GM19240 (cell line): ENCODE measurements at regions not wholly inside any gene's neighbourhood (a gene's known extent, or its start where the extent isn't known, plus 50 kb on each side); places are given as distances from the start of the nearest gene placed in this dataset.

ENCODE experiments used
- DNase-seq: peaks from one replicate; pipeline ENCODE4 v3.0.0; 2011; ENCODE audit warnings: low spot score; ENCODE audit not compliant: insufficient read length

DNA sequence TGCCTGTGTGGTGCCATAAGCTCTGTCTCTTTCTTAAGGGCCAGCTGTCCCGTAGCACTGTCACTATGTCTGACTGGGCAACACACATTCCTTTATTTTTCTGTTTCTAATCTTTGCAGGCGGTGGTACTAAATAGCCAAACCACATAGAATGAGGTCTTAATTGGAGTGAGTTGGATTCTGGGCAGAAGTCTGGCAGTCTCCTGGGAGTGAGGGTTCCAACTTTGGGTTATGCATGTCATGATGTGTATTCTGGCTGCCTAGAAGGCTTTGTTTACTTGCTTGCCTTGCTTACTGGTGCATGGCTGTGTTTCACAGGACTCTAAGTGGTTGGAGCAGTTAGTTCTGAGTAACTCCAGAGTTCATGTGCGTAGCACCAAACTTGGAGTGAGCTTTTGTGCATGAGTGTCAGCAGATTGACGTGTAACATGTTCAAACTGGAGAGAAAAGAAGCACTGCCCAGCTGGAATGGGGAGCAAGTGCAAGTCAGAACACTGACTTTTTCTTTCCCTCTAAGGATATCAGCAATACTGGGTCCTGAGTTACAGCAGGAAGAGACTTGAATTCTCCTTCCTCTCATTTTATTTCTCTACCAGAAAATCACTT is 185.8 kb downstream of the PCSK1 start:
- DNase-seq, result no peak

DNA sequence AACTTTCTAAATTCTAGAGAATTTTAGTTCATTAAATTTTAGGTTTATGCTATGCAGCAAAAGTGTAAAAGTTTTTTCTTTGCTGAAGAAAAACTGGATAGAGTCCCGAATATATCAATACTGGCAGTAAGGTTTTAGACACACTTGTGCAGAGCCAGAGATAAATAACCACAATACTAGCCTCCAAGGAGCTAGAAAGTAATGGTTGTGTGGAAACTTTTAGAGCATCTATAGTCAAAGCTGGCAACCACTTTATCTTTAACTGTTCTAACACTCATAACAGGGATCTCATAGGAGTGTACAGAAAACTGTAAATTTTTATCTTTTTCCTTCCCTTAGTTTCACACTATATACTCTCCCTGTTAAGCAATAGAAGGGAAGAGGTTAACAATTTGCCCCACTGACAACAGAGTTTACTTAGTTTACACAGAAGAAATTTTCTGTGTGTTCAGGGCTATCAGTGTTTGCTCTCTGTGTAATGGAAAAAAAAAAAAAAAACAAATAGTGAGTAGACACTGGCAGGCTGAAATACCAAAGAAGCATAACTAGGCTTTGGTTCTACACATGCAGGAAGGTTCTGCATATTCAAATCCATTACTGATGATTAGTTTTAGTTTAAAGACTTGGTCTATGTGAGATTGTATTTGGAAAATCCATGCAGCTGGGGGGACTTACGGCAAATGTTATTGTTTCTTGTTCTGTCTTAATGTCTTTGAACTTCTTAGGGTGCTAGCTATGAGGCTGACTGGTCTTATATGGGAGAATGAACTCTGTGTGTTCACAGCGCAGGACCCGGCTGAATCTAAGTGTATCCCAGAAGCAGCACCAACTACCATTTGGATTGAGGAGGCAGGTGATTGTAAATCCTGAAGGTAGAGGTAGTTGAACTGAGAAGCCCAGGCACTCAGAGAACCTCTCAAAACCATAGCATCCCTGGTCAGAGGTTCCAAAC is 187.6 kb downstream of the PCSK1 start:
- no peak for DNase-seq

DNA sequence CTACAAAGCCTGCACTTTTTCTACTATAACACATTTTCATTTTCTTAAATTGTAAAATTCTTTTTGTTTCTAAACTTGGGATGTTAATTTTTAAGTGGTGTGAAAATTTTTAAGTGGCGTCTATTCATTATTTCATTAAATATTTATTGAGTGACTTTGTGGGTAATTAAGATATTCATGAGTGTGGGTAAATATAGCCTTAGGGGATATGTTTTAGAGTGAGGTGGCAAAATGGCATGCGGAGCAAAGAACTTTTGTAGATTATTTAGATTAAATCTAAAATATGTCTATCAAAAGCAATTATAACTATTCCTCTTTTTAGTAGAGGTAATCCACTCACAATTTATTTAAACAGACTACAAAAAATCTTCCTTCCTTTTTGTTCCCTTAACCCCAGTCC is 188.4 kb downstream of the PCSK1 start:
- DNase-seq, result no peak

DNA sequence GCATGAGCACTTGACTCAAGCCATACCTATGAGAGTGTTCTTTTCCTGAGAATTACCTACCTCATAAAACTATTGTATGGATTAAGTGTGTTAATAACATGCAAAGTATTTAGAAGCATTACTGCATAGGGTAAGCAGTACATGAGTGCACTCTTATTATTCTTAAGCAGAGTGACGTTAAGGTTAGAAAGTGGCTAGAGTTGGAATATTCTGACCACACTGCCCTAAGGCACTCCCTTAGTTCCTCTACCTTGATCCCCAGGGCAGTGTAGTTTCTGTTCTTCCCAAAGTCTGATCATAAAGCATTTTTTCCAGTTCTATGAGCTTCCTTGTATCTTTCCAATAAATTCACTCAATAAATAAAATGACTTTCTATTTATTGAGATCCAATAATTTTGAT is 189.2 kb downstream of the PCSK1 start:
- DNase-seq, result no peak

DNA sequence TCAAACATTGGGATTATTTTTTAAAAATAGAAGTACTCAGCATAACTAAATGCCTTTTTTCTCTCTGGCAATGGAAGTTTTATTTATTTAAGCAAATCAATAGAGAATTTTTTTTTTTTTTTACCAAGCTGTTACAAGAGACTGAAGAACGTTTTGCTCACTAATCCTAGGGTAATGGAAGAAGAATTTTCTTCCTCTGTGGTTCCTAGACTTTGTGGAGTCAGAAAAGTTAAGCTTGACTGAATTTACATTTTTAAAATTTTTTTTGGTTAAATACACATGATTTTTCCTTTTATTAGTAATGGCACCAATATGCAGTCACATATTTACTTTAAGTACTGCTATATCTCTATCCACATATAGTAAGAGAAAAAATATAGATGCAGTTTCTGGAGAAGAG is 189.8 kb downstream of the PCSK1 start:
- no peak for DNase-seq

DNA sequence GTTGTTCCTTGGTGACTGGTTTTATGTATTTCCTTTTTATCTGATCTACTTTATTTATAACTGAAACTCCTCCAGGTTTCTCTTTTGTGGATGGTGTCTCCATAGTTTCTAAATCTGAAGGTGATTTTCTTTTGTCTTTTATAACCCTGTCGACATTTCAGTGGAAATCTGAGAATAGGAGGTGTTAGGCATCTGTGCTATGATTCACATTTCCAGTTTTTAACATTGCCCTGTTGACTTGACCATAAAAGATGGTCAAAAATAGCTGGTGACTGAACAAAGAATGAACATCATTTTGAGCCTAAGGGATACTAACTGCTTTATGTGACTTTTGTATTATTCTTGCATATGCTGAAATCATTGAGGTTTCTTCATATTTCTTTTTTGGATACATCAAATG is 190.5 kb downstream of the PCSK1 start:
- DNase-seq, result no peak

- DNase-seq, result no peak
These were observed 196.2 kb downstream of the PCSK1 start for GRCh38 chr5:96236831-96237230.

GRCh38 chr5:96236051-96236450 is 197.0 kb downstream of the PCSK1 start:
- no peak for DNase-seq

GRCh38 chr5:96235008-96235910 is 197.8 kb downstream of the PCSK1 start:
- DNase-seq, result no peak

DNA sequence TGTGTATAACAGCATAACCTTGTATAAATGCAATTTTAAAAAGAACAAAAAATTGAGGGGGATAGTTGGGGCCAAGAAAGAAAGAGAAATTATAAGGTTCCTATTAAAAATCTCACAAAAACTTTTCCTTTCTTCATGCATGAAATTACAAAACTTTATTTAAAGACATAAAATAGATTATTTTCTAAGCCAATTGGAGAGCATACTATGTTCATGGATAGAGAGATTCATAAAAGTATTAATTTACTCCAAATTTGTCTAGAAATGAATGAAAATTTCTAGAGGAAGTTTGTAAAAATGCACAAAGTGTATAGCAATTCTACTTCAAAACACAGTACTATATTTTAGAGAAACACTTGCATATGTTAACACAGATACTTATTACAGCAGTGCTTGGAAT is 200.4 kb downstream of the PCSK1 start:
- DNase-seq, result no peak

DNA sequence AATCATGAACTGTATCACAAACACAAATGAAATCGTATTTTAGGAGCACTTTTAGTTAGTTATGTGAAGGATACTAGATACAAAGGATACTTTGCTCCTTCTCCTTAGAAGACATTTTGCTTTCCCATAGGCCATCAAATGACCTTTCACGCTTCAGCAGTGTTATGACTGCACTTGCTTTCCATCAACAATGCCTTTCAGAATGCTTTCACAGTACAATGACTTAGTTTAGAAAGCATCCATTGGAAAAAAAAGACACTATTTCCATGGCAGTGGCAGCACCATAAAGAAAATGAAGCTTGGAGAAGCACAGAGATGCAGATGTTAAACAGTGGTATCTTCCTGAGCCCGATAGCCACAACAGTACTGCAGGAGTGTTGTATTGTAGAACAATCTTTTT is 203.9 kb downstream of the PCSK1 start:
- no peak for DNase-seq

DNA sequence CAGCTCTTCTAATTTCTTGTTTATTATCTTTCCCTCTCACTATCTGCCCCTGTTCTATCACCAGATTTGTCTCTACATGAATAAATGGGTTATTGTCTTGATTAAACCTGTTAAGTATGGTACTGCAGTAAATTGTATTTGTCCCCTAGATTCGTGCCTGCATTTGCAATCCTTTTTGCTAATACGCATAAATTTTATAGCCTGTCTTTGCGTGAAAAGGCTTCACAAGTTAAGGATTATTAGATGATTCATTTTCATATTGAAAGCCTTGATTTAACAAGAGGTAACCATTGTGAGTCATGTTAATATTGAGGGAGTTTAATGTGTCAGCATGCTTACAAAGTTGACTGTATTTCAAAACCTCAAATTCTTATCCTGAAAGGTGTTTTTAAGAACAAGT is 204.6 kb downstream of the PCSK1 start:
- DNase-seq, result no peak

DNA sequence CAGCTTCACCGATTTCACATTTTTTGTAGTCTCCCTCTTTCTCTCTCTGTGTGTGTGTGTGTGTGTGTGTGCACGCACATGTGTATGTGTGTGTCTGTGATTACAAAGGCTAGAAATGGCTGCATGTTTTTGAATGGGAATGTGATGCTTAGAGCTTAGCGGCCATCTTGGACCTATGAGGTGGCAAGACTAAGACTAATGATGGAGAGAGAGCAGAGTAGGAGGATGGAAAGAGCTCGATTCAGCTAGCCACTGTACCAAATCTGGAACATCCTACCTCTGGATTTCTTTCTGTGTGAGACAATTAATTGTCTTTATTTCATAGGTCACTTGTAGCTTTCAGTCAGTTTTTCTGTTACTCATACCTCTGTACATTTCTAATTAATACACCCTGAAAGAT is 205.1 kb downstream of the PCSK1 start:
- DNase-seq, result no peak

- no peak for DNase-seq
These were observed 206.0 kb downstream of the PCSK1 start for GRCh38 chr5:96226941-96227552.

- DNase-seq, result no peak
These were observed 210.9 kb downstream of the PCSK1 start for GRCh38 chr5:96222129-96222528.

- DNase-seq, result no peak
These were observed 212.2 kb downstream of the PCSK1 start for GRCh38 chr5:96220610-96221390.

DNA sequence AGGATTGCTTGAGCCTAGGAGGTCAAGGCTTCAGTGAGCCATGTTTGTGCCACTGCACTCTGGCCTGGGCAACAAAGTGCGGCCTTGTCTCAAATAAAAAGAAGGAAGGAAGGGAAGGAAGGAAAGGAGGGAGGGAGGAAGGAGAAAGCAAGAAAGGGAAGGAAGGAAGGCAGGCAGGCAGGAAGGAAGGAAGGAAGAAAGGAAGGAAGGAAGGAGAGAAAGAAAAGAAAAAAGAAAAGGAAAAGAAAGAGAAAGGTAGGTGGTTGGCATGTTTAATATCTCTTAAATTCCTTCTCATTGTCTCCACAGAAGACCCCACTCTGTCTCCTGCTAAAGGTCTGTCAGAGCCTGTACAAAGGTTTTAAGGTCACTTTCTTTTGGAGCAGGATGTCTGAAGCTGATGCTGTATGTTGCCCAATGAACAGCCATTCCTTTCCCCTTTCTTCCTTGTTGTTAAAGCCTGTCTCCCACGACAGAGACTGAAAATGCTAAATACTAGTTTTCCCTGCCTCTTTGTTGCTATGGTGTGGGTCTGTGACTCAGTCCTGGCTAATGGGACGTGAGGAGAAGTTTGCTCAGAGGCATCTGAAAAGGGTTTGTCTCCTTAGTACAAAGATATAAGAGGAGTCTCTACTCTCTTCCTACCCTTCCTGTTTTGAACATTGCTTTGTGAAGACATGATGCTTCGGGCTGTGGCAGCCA is 213.3 kb downstream of the PCSK1 start:
- no peak for DNase-seq

DNA sequence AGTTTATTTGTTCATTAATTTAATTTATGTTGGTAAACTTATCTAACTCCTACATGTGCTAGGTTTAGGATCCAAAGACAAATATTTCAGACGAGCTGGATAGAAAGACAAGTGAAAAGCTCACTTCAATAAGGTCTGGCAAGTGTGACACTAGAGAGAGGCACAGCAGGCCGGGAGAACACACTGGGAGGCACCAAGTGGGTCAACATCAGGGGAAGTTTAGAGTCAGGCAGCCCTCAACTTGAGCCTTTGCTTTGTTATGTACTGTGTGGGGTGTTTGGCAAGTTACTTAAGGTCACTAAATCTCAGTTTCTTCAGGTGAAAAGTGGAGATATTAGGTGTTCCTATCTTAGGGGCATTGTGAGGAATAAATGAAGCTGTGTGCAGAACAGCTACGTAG is 214.4 kb downstream of the PCSK1 start:
- DNase-seq, result no peak

GRCh38 chr5:96214442-96215197 is 218.4 kb downstream of the PCSK1 start:
- no peak for DNase-seq
